GM21529 (cell line): ENCODE measurements at regions not wholly inside any gene's neighbourhood (a gene's known extent, or its start where the extent isn't known, plus 50 kb on each side); places are given as distances from the start of the nearest gene placed in this dataset.
"Not testable (repeated sequence)": the region's sequence is repeated elsewhere in the genome, so short reads cannot be mapped to it uniquely, and the experiment has no call there.

ENCODE experiments used
- ATAC-seq: cut with Tn5 transposase; IDR thresholded peaks from one replicate; pipeline ENCODE4 v1.9.1; 2021; ENCODE audit not compliant: unreplicated experiment

GRCh38 chr7:67870396-67870795, 873.8 kb downstream of the TYW1 start:
- ATAC-seq: no peak

GRCh38 chr7:67875558-67875957, 878.9 kb downstream of the TYW1 start:
- ATAC-seq: no peak

- ATAC-seq: no peak
Measured at GRCh38 chr7:67878808-67879207, 882.2 kb downstream of the TYW1 start.

- ATAC-seq: no peak
Measured at GRCh38 chr7:67882843-67883242, 886.2 kb downstream of the TYW1 start.

- ATAC-seq: no peak
Measured at GRCh38 chr7:67890316-67890715, 893.7 kb downstream of the TYW1 start.

GRCh38 chr7:67894746-67895145, 898.1 kb downstream of the TYW1 start:
- ATAC-seq: no peak

GRCh38 chr7:67896721-67897120, 900.1 kb downstream of the TYW1 start:
- no peak for ATAC-seq

GRCh38 chr7:67900456-67900855, 903.8 kb downstream of the TYW1 start:
- no peak for ATAC-seq

GRCh38 chr7:67901808-67902480, 905.3 kb downstream of the TYW1 start:
- ATAC-seq: no peak

GRCh38 chr7:67907792-67908191, 911.2 kb downstream of the TYW1 start:
- ATAC-seq: no peak

- no peak for ATAC-seq
Measured at GRCh38 chr7:67912437-67912836, 915.8 kb downstream of the TYW1 start.

- no peak for ATAC-seq
Measured at GRCh38 chr7:67913604-67914003, 917.0 kb downstream of the TYW1 start.

GRCh38 chr7:67916111-67916510, 919.5 kb downstream of the TYW1 start:
- not testable (repeated sequence) for ATAC-seq

- ATAC-seq: no peak
Measured at GRCh38 chr7:67916571-67917436, 920.2 kb downstream of the TYW1 start.

- no peak for ATAC-seq
Measured at GRCh38 chr7:67917437-67917755, 920.8 kb downstream of the TYW1 start.

- ATAC-seq: no peak
Measured at GRCh38 chr7:67918158-67918557, 921.5 kb downstream of the TYW1 start.

GRCh38 chr7:67923286-67923685, 926.7 kb downstream of the TYW1 start:
- ATAC-seq: no peak

- ATAC-seq: no peak
Measured at GRCh38 chr7:67928141-67928540, 931.5 kb downstream of the TYW1 start.

GRCh38 chr7:67936447-67936846, 939.8 kb downstream of the TYW1 start:
- ATAC-seq: not testable (repeated sequence)

- no peak for ATAC-seq
Measured at GRCh38 chr7:67940400-67940799, 943.8 kb downstream of the TYW1 start.

- ATAC-seq: no peak
Measured at GRCh38 chr7:67947191-67947590, 950.6 kb downstream of the TYW1 start.

GRCh38 chr7:67947646-67948045, 951.0 kb downstream of the TYW1 start:
- ATAC-seq: no peak
